T-helper 1 cell treated with Interleukin-12 subunit alpha and Interleukin-12 subunit beta and Interleukin-4 antibody, amounts not matched to agents 30 μg/mL and 1 μg/mL, for 36 hours (primary cell): ENCODE measurements at regions not wholly inside any gene's neighbourhood (a gene's known extent, or its start where the extent isn't known, plus 50 kb on each side); places are given as distances from the start of the nearest gene placed in this dataset.

Experiments used
- H3K27ac Mint-ChIP-seq: one replicate; pipeline ENCODE4 v1.8.0; 2021; ENCODE audit warnings: mild to moderate bottlenecking, mixed read lengths
- H3K27me3 Mint-ChIP-seq: one replicate; pipeline ENCODE4 v1.8.0; 2021; ENCODE audit warnings: low read depth, mixed read lengths
- H3K36me3 Mint-ChIP-seq: one replicate; pipeline ENCODE4 v1.8.0; 2021; ENCODE audit warnings: low read depth, mixed read lengths
- H3K4me1 Mint-ChIP-seq: one replicate; pipeline ENCODE4 v1.8.0; 2021; ENCODE audit warnings: low read depth, mixed read lengths
- H3K4me3 Mint-ChIP-seq: one replicate; pipeline ENCODE4 v1.8.0; 2021; ENCODE audit warnings: mild to moderate bottlenecking, moderate library complexity, mixed read lengths
- H3K9me3 Mint-ChIP-seq: one replicate; pipeline ENCODE4 v1.8.0; 2021; ENCODE audit warnings: mixed read lengths

DNA sequence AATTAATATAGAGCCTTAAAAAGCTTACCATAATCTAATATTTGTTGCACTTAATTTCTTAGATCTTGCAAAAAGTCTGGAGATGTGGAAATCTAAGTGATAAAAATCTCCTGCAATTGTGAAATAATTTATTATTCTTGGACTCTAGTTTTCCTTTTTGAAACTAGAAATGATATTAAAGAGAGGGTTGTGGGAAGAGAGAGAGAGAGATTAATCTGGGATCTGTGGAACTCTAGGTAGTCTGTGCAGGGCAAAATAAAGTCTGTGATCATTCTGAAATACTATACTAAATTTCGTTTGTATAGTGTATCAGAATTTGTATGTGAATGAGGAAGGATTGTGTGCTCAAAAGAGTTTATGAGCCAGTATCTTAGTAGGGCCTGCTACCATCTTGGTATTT lies 692.3 kb downstream of the RWDD3 start:
- H3K27me3 Mint-ChIP-seq = no peaks in the 10 kb centered on the region
- H3K36me3 Mint-ChIP-seq = no peaks in the 10 kb centered on the region
- H3K4me1 Mint-ChIP-seq = no peaks in the 10 kb centered on the region
- no peak overlapping the region for H3K27ac Mint-ChIP-seq
- peaks cover 4% of the 10 kb centered on the region for H3K9me3 Mint-ChIP-seq
- no peak overlapping the region for H3K4me3 Mint-ChIP-seq

DNA sequence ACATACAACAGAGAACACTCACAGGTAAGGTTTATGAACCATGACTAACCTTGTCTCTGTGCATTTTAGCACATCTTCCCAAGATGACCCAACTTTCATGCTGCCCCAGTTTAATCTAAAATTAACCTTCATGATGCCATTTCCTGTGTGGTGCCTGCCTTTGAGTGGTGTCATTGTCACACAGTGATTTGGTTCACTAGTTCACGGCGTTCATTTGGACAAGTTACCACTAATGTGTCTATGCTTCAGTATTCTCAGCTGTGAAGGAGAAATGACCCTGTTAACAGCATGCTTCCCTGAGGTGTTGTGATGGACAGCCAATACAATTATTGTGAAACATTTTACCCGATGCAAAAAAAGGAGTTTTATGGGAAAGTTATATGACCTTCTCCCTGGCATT lies 693.1 kb downstream of the RWDD3 start:
- Mint-ChIP-seq H3K4me3 (no peak overlapping the region), H3K9me3 (peaks cover 4% of the 10 kb centered on the region), H3K27me3 (no peaks in the 10 kb centered on the region), H3K27ac (no peak overlapping the region), H3K4me1 (no peaks in the 10 kb centered on the region), H3K36me3 (no peaks in the 10 kb centered on the region)

DNA sequence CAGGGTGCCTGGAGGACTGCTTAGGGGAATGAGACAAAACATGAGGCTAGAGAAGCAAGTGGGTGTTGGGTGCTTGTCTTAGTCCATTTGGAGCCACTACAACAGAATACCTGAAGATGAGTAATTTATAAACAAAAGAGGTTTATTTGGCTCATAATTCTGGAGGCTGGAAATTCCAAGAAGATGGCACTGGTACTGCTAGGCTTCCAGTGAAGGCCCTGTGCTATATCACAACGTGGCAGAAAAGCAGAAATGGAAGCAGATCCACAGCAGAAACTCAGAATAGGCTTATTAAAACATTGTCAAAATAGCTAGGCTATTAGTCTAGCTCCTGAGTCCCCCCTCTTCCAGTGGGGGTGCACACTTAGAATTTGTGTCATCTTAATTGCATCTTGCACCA lies 701.7 kb downstream of the RWDD3 start:
- H3K4me3 Mint-ChIP-seq = no peak overlapping the region
- no peaks in the 10 kb centered on the region for H3K27me3 Mint-ChIP-seq
- no peaks in the 10 kb centered on the region for H3K4me1 Mint-ChIP-seq
- no peaks in the 10 kb centered on the region for H3K36me3 Mint-ChIP-seq
- peaks cover 3% of the 10 kb centered on the region for H3K9me3 Mint-ChIP-seq
- no peak overlapping the region for H3K27ac Mint-ChIP-seq

DNA sequence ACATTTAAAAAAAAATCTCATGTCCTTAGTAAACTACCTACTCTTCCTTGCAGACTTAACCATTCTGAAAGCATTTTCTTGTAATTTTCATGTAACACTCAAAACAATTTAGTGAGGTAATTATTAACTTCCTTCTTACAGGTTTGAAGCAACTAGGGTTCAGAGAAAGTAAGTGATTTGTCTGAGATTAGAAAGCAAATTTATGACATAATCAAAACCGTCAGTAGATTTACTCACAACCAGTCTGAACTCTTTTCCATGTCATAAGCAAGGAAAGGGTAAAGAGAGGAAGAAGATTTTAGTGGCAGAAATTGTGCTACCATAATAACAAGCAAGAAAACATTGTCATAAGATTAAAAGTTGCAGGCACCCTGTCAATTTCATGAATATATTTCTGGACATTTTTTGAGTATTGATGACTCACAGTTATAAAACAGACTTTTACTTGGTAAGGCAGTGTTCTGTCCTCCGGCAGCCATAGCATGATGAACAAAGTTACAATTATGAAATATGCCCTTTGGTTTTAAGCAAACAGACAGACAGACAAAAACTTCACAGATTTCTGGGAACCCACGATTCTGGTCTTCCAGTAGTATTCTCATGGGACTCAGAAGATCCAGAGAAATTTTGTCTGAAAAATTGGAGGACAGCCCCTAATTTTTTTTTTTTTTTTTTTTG lies 707.2 kb downstream of the RWDD3 start:
- Mint-ChIP-seq H3K27me3 (no peaks in the 10 kb centered on the region), H3K4me3 (no peak overlapping the region), H3K9me3 (peaks cover 6% of the 10 kb centered on the region), H3K4me1 (no peaks in the 10 kb centered on the region), H3K36me3 (no peaks in the 10 kb centered on the region), H3K27ac (no peak overlapping the region)

DNA sequence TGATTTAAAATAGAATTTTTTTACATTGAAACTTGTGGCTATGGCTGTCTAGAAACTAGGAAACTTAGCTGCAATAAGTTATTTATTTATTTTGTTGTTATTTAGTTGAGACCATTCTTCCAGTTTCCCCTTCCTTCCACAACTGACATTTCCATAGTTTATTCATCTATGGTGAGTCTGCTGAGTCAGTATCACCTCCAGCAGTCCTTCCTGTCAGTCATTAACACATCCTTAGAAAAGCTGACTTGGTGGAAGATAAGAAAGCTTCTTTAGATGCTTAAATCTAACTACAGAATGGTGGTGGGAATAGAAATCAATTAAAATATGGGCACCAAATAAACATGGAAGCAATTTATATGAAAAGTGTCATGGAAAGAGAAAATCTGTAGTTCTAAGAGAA lies 714.0 kb downstream of the RWDD3 start:
- H3K4me3 Mint-ChIP-seq = no peak overlapping the region
- no peaks in the 10 kb centered on the region for H3K36me3 Mint-ChIP-seq
- H3K27me3 Mint-ChIP-seq = no peaks in the 10 kb centered on the region
- H3K9me3 Mint-ChIP-seq = peaks cover under 1% of the 10 kb centered on the region
- H3K4me1 Mint-ChIP-seq = peaks cover 2% of the 10 kb centered on the region
- no peak overlapping the region for H3K27ac Mint-ChIP-seq

DNA sequence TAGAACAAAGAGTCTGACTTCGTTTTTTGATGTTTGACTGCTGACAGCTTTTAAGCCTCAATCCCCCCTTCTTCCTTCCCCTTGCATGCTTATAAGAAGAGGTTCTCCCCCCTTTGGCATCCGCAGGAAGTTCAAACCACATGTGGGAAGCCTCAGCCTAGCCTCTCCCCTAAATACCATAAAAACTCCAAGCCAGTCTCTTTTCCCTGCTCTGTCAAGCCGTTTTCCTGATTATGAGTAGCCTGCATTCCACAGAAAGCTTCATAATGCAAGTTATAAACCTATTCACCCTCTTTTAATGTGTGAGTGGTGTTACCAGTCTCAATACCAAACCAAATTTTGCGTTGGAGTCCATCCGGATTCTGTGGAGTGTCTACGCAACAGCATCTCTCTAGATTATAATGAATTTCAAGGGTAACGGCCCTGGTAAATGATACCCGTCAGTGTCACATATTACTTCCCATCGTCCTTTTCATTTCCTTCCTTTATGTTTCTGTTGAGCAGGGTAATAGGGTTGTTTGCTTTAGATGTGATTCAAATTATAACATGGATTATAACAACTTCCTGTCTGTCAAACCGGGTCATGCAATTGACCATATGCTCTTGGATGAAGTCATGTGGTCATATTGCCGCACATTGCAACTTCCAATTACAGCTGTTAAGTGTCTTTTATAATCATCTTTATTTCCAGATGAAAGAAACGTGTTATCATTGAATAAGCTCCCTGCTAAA lies 717.5 kb downstream of the RWDD3 start:
- no peaks in the 10 kb centered on the region for H3K9me3 Mint-ChIP-seq
- H3K27me3 Mint-ChIP-seq = no peaks in the 10 kb centered on the region
- no peak overlapping the region for H3K27ac Mint-ChIP-seq
- no peak overlapping the region for H3K4me3 Mint-ChIP-seq
- H3K4me1 Mint-ChIP-seq = peaks cover 2% of the 10 kb centered on the region
- no peaks in the 10 kb centered on the region for H3K36me3 Mint-ChIP-seq

DNA sequence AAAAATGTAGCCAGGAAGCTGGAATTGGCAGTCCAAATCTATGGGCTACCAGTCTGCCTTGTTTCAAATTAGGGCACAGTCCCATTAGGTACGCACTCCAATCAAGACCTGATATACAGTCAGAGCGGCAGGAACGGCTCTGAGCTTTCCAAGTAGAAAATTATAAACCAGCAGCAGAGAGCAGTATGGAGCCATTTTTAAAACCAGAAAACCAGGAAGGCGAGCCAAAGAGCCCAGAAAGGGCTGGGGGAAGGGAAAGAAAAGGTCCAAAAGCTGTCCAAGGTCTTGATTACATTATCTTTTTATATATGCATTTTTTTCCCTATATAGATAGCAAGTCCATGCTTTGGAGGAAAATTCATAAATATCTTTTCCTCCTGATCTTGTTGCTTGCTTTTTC lies 719.0 kb downstream of the RWDD3 start:
- Mint-ChIP-seq H3K4me3 (no peak overlapping the region), H3K36me3 (no peaks in the 10 kb centered on the region), H3K27ac (no peak overlapping the region), H3K27me3 (no peaks in the 10 kb centered on the region), H3K9me3 (no peaks in the 10 kb centered on the region), H3K4me1 (peaks cover 2% of the 10 kb centered on the region)

DNA sequence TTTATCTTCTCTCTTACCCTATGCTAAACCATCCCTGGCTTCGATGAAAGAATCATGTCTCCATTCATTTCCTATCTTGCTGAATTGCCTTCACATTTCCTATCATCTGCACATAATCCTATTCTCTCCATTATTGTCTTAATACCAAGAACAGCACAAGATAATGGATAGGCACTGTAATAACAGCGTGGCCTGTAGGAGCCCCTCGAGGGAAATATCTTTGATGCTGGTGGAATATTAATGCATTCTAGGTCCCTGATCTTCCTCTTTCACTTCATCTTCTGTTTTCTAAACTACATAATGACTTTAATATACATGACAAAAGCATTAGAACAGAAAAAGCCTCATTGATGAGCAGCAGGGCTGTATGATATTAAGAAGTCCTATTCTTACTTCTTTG lies 720.6 kb downstream of the RWDD3 start:
- H3K4me1 Mint-ChIP-seq = peaks cover 2% of the 10 kb centered on the region
- no peaks in the 10 kb centered on the region for H3K36me3 Mint-ChIP-seq
- H3K4me3 Mint-ChIP-seq = no peak overlapping the region
- no peaks in the 10 kb centered on the region for H3K9me3 Mint-ChIP-seq
- no peaks in the 10 kb centered on the region for H3K27me3 Mint-ChIP-seq
- no peak overlapping the region for H3K27ac Mint-ChIP-seq

DNA sequence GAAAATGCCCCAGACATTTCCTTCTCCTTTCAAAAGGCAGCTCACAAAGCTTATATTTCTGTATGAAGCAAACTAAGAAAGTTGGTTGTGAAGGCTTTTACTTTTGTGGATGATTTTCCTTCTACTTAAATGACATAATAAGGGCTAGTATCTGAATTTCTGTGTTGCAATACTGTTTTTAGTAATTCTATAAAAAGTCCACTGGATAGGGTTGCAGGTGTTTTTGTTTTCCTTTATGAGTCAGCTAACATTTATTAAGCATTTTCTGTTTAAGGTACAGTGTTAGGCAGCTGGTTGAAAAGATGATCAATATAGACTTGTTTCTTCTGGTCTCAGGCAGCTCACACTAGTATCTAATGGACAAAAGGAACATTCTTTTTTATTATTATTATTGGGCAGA lies 722.2 kb downstream of the RWDD3 start:
- no peak overlapping the region for H3K27ac Mint-ChIP-seq
- no peaks in the 10 kb centered on the region for H3K9me3 Mint-ChIP-seq
- no peaks in the 10 kb centered on the region for H3K36me3 Mint-ChIP-seq
- H3K27me3 Mint-ChIP-seq = no peaks in the 10 kb centered on the region
- H3K4me1 Mint-ChIP-seq = peaks cover 2% of the 10 kb centered on the region
- H3K4me3 Mint-ChIP-seq = no peak overlapping the region

DNA sequence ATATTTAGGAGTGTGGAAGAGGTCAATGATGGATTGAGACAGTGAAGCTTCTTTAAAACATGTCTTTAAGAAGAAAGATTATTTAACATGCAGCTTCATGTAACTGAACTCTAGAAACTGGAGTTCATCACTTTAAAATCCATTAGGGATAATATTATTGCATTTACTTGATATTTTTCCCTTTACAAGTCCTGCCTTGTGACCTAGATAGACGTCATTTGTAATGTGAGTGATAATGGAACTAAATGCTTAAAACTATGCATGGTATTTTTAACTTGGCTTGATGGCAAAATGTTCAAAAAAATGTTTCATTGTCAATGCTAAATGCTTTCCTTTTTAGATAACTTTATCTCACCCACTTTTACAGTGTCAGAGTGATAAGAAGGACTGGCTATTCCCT lies 723.7 kb downstream of the RWDD3 start:
- no peaks in the 10 kb centered on the region for H3K27me3 Mint-ChIP-seq
- peaks cover 2% of the 10 kb centered on the region for H3K9me3 Mint-ChIP-seq
- H3K27ac Mint-ChIP-seq = no peak overlapping the region
- no peak overlapping the region for H3K4me3 Mint-ChIP-seq
- H3K4me1 Mint-ChIP-seq = no peaks in the 10 kb centered on the region
- no peaks in the 10 kb centered on the region for H3K36me3 Mint-ChIP-seq

DNA sequence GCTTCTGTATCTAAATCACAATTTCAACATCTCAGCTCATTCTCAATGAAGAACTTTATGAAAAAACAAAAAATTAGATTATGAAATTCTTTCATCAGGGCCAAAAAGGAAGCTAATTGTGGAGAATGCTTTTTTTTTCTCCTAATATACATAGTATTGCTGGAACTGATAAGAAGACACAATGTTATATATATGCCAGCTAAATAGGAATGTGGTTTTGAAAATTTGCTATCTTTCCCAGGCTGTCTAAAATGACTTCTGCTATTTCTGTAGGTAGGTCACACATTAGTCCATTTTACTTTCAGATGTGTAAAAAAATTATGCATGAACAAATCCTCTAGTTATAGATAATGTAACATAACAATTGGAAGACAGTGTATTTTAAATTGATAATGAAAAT lies 732.9 kb downstream of the RWDD3 start:
- Mint-ChIP-seq H3K4me1 (no peaks in the 10 kb centered on the region), H3K4me3 (no peak overlapping the region), H3K9me3 (peaks cover 13% of the 10 kb centered on the region), H3K27ac (no peak overlapping the region), H3K36me3 (no peaks in the 10 kb centered on the region), H3K27me3 (no peaks in the 10 kb centered on the region)

DNA sequence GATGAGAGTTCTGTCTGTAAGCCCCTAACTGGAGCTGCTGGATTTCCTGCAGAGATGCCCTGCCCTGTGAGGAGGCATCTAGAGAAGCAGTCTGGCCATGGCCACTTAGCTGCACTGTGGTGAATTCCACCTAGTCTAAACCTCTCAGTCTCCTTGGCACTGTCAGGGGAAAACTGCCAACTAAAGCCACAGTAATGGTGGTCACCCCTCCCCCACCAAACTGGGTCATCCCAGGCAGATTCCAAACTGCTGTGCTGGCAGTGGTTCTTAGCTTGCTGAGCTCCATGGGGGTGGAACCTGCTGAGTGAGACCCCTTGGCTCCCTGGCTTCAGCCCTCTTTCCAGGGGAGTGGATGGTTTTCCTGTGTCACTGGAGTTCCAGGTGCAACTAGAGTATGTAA lies 740.6 kb downstream of the RWDD3 start:
- Mint-ChIP-seq H3K36me3 (no peaks in the 10 kb centered on the region), H3K4me3 (no peak overlapping the region), H3K4me1 (no peaks in the 10 kb centered on the region), H3K9me3 (peaks cover 27% of the 10 kb centered on the region), H3K27me3 (no peaks in the 10 kb centered on the region), H3K27ac (no peak overlapping the region)

DNA sequence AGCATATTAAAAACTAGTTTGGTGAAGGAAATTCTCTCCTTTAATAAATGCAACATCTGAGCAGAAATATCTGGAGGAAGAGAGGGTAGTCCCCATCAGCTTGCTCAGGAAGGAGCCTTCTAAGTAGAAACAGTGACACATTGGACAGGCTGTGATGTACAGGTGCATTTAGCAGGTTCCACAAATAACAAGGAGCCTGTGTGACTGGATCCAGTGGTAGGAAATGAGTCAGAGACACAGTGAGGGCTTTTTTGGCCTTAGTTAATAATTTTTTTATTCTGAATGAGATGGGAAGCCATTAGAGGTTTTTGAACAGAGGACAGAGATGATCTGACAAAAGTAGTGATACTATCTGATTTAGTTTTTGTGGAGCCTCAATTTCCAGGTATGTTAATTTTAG lies 738.9 kb upstream of the PTBP2 start:
- no peaks in the 10 kb centered on the region for H3K9me3 Mint-ChIP-seq
- H3K36me3 Mint-ChIP-seq = no peaks in the 10 kb centered on the region
- H3K4me3 Mint-ChIP-seq = no peak overlapping the region
- no peaks in the 10 kb centered on the region for H3K4me1 Mint-ChIP-seq
- H3K27ac Mint-ChIP-seq = no peak overlapping the region
- no peaks in the 10 kb centered on the region for H3K27me3 Mint-ChIP-seq

DNA sequence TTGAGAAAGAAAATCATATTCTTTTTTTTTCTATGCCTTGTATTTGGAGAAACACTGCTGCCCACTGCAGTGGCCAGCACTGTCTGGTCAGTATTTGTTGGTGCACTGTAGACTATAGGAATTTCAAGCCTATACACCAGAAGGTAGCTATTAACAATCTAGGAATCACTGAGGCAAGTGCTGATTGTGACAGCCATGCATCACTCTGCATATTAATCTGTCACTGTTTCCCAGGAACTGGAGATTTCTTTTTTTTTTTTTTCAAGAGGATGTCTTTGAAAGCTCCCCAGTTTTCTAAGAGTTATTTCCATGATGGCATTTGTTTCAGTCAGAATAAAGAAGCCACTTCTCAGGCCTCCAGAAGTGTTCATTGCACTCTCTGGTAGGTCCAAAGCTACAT lies 737.8 kb upstream of the PTBP2 start:
- Mint-ChIP-seq H3K4me1 (no peaks in the 10 kb centered on the region), H3K36me3 (no peaks in the 10 kb centered on the region), H3K4me3 (no peak overlapping the region), H3K27ac (no peak overlapping the region), H3K27me3 (no peaks in the 10 kb centered on the region), H3K9me3 (no peaks in the 10 kb centered on the region)

DNA sequence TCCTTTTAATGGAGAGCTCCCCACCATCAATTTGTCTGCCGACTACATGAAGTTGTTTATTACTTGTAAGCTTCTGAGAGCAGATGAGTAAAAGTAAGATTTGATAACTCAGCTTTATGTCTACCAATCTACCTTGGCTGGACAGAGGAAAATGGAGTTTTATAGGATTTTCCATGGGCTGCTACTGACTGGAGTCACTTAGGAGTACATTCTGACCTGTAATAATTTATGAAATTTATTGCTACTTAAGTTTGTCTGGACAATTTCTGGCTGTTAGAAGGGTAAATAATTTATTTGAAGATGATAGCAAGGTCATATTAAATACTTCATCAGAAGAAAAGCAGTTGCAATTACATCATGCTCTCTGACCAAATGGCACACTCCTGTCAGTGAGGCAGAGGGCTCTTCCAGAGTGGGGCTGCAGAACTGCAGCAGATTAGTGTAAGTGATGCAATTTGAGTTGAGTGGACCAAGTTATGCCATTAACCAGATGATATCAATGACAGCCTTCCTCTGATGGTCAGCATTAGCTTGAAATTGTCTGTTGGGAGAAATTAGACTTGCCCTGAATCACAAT lies 736.7 kb upstream of the PTBP2 start:
- H3K27me3 Mint-ChIP-seq = no peaks in the 10 kb centered on the region
- H3K9me3 Mint-ChIP-seq = no peaks in the 10 kb centered on the region
- H3K4me3 Mint-ChIP-seq = no peak overlapping the region
- no peaks in the 10 kb centered on the region for H3K36me3 Mint-ChIP-seq
- H3K27ac Mint-ChIP-seq = no peak overlapping the region
- H3K4me1 Mint-ChIP-seq = no peaks in the 10 kb centered on the region
